HCT116 (cell line): ENCODE measurements at regions not wholly inside any gene's neighbourhood (a gene's known extent, or its start where the extent isn't known, plus 50 kb on each side); places are given as distances from the start of the nearest gene placed in this dataset.

Experiments used
- CTCF ChIP-seq, 3 experiments: fragments of 200-600 bp in 1 of 3; sonication (generic) in 1 of 3; IDR thresholded peaks in 2 of 3; conservative IDR thresholded peaks in 1 of 3; 2 replicates each; pipeline ENCODE4 v1.5.1; 2012 to 2017; ENCODE audit warnings: low read depth in 2 of 3, low read length in 2 of 3, antibody characterized with exemption in 1 of 3, borderline replicate concordance in 1 of 3, control low read depth in 1 of 3, mild to moderate bottlenecking in 1 of 3, mixed read lengths in 1 of 3, mixed run types in 1 of 3, moderate library complexity in 1 of 3; ENCODE audit not compliant: insufficient read depth in 1 of 3
- EZH2 ChIP-seq: fragments of 200-600 bp; sonication (generic); IDR thresholded peaks from 2 replicates; pipeline ENCODE4 v1.6.1; 2017; ENCODE audit warnings: antibody characterized with exemption, mixed run types
- EZH2phosphoT487 ChIP-seq: fragments of 200-600 bp; IDR thresholded peaks from 2 replicates; pipeline ENCODE4 v1.6.1; 2018; ENCODE audit warnings: antibody characterized with exemption, borderline replicate concordance
- JUND ChIP-seq: IDR thresholded peaks from 2 replicates; pipeline ENCODE4 v1.6.1; 2012
- MAX ChIP-seq: IDR thresholded peaks from 2 replicates; pipeline ENCODE4 v1.6.1; 2012
- POLR2A ChIP-seq: IDR thresholded peaks from 2 replicates; pipeline ENCODE4 v1.7.0; 2011; ENCODE audit warnings: borderline replicate concordance; ENCODE audit not compliant: insufficient read depth, insufficient read length; ENCODE audit errors: extremely low read depth
- POLR2AphosphoS5 ChIP-seq: IDR thresholded peaks from 2 replicates; pipeline ENCODE4 v1.6.1; 2011; ENCODE audit warnings: mild to moderate bottlenecking, low read depth, low read length, moderate library complexity
- RAD21 ChIP-seq: IDR thresholded peaks from 2 replicates; pipeline ENCODE4 v1.6.1; 2012; ENCODE audit warnings: low read depth, mild to moderate bottlenecking
- REST ChIP-seq: IDR thresholded peaks from 2 replicates; pipeline ENCODE4 v1.6.1; 2012; ENCODE audit warnings: low read depth
- SIN3A ChIP-seq: IDR thresholded peaks from 2 replicates; pipeline ENCODE4 v1.6.1; 2012; ENCODE audit warnings: low read depth
- SRF ChIP-seq: IDR thresholded peaks from 2 replicates; pipeline ENCODE4 v1.6.1; 2012; ENCODE audit warnings: low read depth
- ZNF274 ChIP-seq: fragments of 200-500 bp; sonication (Bioruptor generic); IDR thresholded peaks from 2 replicates; pipeline ENCODE4 v1.6.1; 2014; ENCODE audit warnings: mild to moderate bottlenecking, low read depth, low read length, inconsistent platforms

GRCh38 chr2:220279840-220280239 is 652.4 kb downstream of the SLC4A3 start:
- TF ChIP-seq CTCF (IDR thresholded peaks at IDR 0.05 in 2 of 3, conservative IDR thresholded peaks at IDR 0.05 in 1 of 3; ENCODE audit: borderline replicate concordance in 1 of 3, insufficient read depth in 1 of 3, low read depth in 2 of 3, low read length in 2 of 3) (no peak), ZNF274 (no peak), EZH2 (no peak), MAX (no peak), POLR2AphosphoS5 (no peak), SRF (no peak), POLR2A (no peak), JUND (no peak), REST (no peak), EZH2phosphoT487 (no peak), SIN3A (no peak), RAD21 (no peak)
